ENCODE measurements at regions not wholly inside any gene's neighbourhood (a gene's known extent, or its start where the extent isn't known, plus 50 kb on each side); places are given as distances from the start of the nearest gene placed in this dataset.

DNA sequence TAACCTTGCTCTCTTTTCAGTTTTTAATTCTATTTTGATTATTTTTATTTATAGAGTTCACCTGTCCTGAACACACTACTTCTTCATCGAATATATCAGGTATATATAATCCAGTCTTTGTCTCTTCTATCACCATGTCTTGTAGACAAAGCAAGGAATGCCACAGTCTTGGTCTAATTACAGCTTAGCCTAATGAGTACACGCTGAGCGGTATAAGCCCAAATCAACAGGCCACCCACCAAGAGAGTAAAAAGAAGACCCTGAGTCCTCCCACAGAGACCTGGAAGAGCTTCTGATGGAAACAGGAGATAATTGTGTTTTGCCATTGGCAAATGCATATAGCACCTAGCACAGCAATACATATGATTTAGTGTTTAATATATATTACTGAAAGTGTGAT lies 68.7 kb upstream of the TCF21 start:
- in situ Hi-C loops (cut with HindIII; ENCODE audit: extremely low pct_ligation_motif_present, low pct_unique_long_range_greater_than_20kb) (no loop called here), intact Hi-C loops (cut with micrococcal nuclease; ENCODE audit: unreplicated experiment) (no loop called here)
- FAIRE-seq (no peak), ATAC-seq (no peak), DNase-seq (ENCODE audit: low spot score) (no peak)
- H3K4me2 ChIP-seq (ENCODE audit: low read depth, low read length): no peak overlapping the region
- ChIA-PET CTCF (ENCODE audit: low intra/inter-chr PET ratio, low total read pairs) (no interaction called here), POLR2A (no interaction called here)
- H3K27me3 ChIP-seq (ENCODE audit: control insufficient read depth in 1 of 2, insufficient read depth in 2 of 2, low read length in 2 of 2): no peaks in the 10 kb centered on the region
- no peak overlapping the region for H2AFZ ChIP-seq (ENCODE audit: low read length)
- H3K4me1 ChIP-seq (ENCODE audit: insufficient read depth, low read length): no peaks in the 10 kb centered on the region
- 22% methylated on average over 3 of the region's 3 CpGs for WGBS (ENCODE audit: low lambda C conversion rate)
- no TSS peak for BruUV-seq (replicated peaks)
- no peaks in the 10 kb centered on the region for H3K9me3 ChIP-seq (ENCODE audit: low read length)
- no peak overlapping the region for H3K4me3 ChIP-seq (replicated peaks in 1 of 3; ENCODE audit: insufficient read depth in 1 of 3, low read depth in 2 of 3, low read length in 3 of 3)
- no peaks in the 10 kb centered on the region for H3K79me2 ChIP-seq (ENCODE audit: insufficient read depth, low read length)
- no peaks in the 10 kb centered on the region; the same call in 1 of the 2 replicates for H4K20me1 ChIP-seq (ENCODE audit: insufficient read depth, low read length)
- no peaks in the 10 kb centered on the region for H3K36me3 ChIP-seq (replicated peaks in 1 of 2; ENCODE audit: control insufficient read depth in 1 of 2, insufficient read depth in 2 of 2, low read length in 2 of 2)
- H3K9ac ChIP-seq (ENCODE audit: insufficient read depth, low read depth, low read length): no peak overlapping the region
- no peak for TF ChIP-seq MXD4 (CRISPR knock-in tag; IDR thresholded peaks at IDR 0.05)
- TF ChIP-seq, protein P1, sequence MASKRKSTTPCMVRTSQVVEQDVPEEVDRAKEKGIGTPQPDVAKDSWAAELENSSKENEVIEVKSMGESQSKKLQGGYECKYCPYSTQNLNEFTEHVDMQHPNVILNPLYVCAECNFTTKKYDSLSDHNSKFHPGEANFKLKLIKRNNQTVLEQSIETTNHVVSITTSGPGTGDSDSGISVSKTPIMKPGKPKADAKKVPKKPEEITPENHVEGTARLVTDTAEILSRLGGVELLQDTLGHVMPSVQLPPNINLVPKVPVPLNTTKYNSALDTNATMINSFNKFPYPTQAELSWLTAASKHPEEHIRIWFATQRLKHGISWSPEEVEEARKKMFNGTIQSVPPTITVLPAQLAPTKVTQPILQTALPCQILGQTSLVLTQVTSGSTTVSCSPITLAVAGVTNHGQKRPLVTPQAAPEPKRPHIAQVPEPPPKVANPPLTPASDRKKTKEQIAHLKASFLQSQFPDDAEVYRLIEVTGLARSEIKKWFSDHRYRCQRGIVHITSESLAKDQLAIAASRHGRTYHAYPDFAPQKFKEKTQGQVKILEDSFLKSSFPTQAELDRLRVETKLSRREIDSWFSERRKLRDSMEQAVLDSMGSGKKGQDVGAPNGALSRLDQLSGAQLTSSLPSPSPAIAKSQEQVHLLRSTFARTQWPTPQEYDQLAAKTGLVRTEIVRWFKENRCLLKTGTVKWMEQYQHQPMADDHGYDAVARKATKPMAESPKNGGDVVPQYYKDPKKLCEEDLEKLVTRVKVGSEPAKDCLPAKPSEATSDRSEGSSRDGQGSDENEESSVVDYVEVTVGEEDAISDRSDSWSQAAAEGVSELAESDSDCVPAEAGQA (IDR thresholded peaks at IDR 0.05; ENCODE audit: low read depth): no peak
- TF ChIP-seq, protein P1 (CRISPR knock-in tag; IDR thresholded peaks at IDR 0.05; ENCODE audit: borderline replicate concordance): no peak
- no peak for TF ChIP-seq ETV6 (CRISPR knock-in tag; conservative IDR thresholded peaks at IDR 0.05)
- no peak overlapping the region for H3K27ac ChIP-seq (ENCODE audit: extremely low read length, insufficient read depth, low read length)
